ENCODE measurements at regions not wholly inside any gene's neighbourhood (a gene's known extent, or its start where the extent isn't known, plus 50 kb on each side); places are given as distances from the start of the nearest gene placed in this dataset.

GRCh38 chr14:100658181-100658886 lies 68.4 kb upstream of the DLK1 start:
- ATAC-seq (peak; percentile 7), DNase-seq (ENCODE audit: low spot score) (no peak)

GRCh38 chr14:100659345-100660001 lies 67.2 kb upstream of the DLK1 start:
- DNase-seq (ENCODE audit: low spot score) (no peak), ATAC-seq (peak; percentile 66)

- no peak for DNase-seq (ENCODE audit: low spot score)
- peak; percentile 23 for ATAC-seq
Measured at GRCh38 chr14:100660498-100660881, 66.2 kb upstream of the DLK1 start.

- DNase-seq (ENCODE audit: low spot score), result no peak
- ATAC-seq, result no peak
Measured at GRCh38 chr14:100660882-100661635, 65.6 kb upstream of the DLK1 start.

- ATAC-seq, result peak; percentile 56
Measured at GRCh38 chr14:100662879-100663760, 63.6 kb upstream of the DLK1 start.

GRCh38 chr14:100663761-100664052 lies 63.0 kb upstream of the DLK1 start:
- DNase-seq (ENCODE audit: low spot score), result no peak
- no peak for ATAC-seq

More at GRCh38 chr14:100662879-100663760, 63.6 kb upstream of the DLK1 start:
- DNase-seq (ENCODE audit: low spot score), result no peak

GRCh38 chr14:100664231-100664630 lies 62.5 kb upstream of the DLK1 start:
- ATAC-seq (no peak), DNase-seq (ENCODE audit: low spot score) (no peak)

GRCh38 chr14:100664841-100665510 lies 61.7 kb upstream of the DLK1 start:
- DNase-seq (ENCODE audit: low spot score) (no peak), ATAC-seq (no peak)

- ATAC-seq (peak; percentile 44), DNase-seq (ENCODE audit: low spot score) (no peak)
Measured at GRCh38 chr14:100665511-100666032, 61.1 kb upstream of the DLK1 start.

GRCh38 chr14:100666403-100666802 lies 60.3 kb upstream of the DLK1 start:
- ATAC-seq, result no peak
- DNase-seq (ENCODE audit: low spot score), result no peak

GRCh38 chr14:100666851-100667250 lies 59.8 kb upstream of the DLK1 start:
- ATAC-seq (no peak), DNase-seq (ENCODE audit: low spot score) (no peak)

GRCh38 chr14:100667656-100668055 lies 59.0 kb upstream of the DLK1 start:
- no peak for DNase-seq (ENCODE audit: low spot score)

GRCh38 chr14:100668352-100668751 lies 58.3 kb upstream of the DLK1 start:
- peak; percentile 27 for ATAC-seq
- no peak for DNase-seq (ENCODE audit: low spot score)

More at GRCh38 chr14:100667656-100668055, 59.0 kb upstream of the DLK1 start:
- no peak for ATAC-seq

- DNase-seq (ENCODE audit: low spot score) (no peak), ATAC-seq (no peak)
Measured at GRCh38 chr14:100669011-100669412, 57.7 kb upstream of the DLK1 start.

- no peak for DNase-seq (ENCODE audit: low spot score)
- ATAC-seq, result peak; percentile 22
Measured at GRCh38 chr14:100669468-100669867, 57.2 kb upstream of the DLK1 start.

GRCh38 chr14:100670017-100670752 lies 56.5 kb upstream of the DLK1 start:
- ATAC-seq (no peak), DNase-seq (ENCODE audit: low spot score) (no peak)

- no peak for ATAC-seq
- no peak for DNase-seq (ENCODE audit: low spot score)
Measured at GRCh38 chr14:100670753-100671049, 56.0 kb upstream of the DLK1 start.

- ATAC-seq, result no peak
- no peak for DNase-seq (ENCODE audit: low spot score)
Measured at GRCh38 chr14:100671386-100671901, 55.2 kb upstream of the DLK1 start.

- DNase-seq (ENCODE audit: low spot score), result no peak
Measured at GRCh38 chr14:100671906-100672305, 54.8 kb upstream of the DLK1 start.

More at GRCh38 chr14:100671906-100672305, 54.8 kb upstream of the DLK1 start:
- no peak for ATAC-seq
